IMR-90 (cell line): ENCODE measurements at regions not wholly inside any gene's neighbourhood (a gene's known extent, or its start where the extent isn't known, plus 50 kb on each side); places are given as distances from the start of the nearest gene placed in this dataset.

ENCODE experiments used
- ATAC-seq: fragments of 200-7000 bp; cut with Tn5 transposase; 2 replicates; pipeline ENCODE4 v1.9.1; 2020; ENCODE audit warnings: low read depth, mild to moderate bottlenecking, moderate library complexity
- BruUV-seq: library from RNA; stranded (reverse); fragments of 400-500 nt; replicated peaks from 2 replicates; lab custom pipeline; 2021; lab: Mats Ljungman, UMichigan
- CTCF ChIA-PET: fragments of 300-600 bp; formaldehyde crosslinking; extraction: SDS; loops from one replicate; lab custom pipeline; 2021; ENCODE audit warnings: antibody characterized with exemption; lab: Yijun Ruan, JAX
- POLR2A ChIA-PET: fragments of 300-600 bp; sonication (Branson Sonifier 250); formaldehyde crosslinking; loops from one replicate; lab custom pipeline; 2022; ENCODE audit warnings: antibody characterized with exemption; ENCODE audit not compliant: unreplicated experiment; lab: Charles Lee
- DNase-seq: peaks from one replicate; pipeline ENCODE4 v3.0.0; 2013
- H2AFZ ChIP-seq: replicated peaks from 2 replicates; pipeline ENCODE3; 2013; ENCODE audit warnings: low read length, mild to moderate bottlenecking; ENCODE audit not compliant: poor library complexity
- H2AK5ac ChIP-seq: 2 replicates; pipeline ENCODE4 v1.6.1; 2013; ENCODE audit warnings: low read depth, low read length, inconsistent platforms
- H2AK9ac ChIP-seq: replicated peaks from 2 replicates; pipeline ENCODE3; 2013; ENCODE audit warnings: mild to moderate bottlenecking, low read depth, low read length, moderate library complexity; ENCODE audit not compliant: poor library complexity
- H2BK120ac ChIP-seq: 2 replicates; pipeline ENCODE4 v1.6.1; 2013; ENCODE audit warnings: low read depth, low read length, inconsistent platforms
- H2BK15ac ChIP-seq: 3 replicates; pipeline ENCODE4 v1.6.1; 2013; ENCODE audit warnings: low read depth, low read length, inconsistent platforms
- H2BK20ac ChIP-seq: 2 replicates; pipeline ENCODE4 v1.6.1; 2013; ENCODE audit warnings: low read depth, mild to moderate bottlenecking, inconsistent platforms, low read length, moderate library complexity
- H2BK5ac ChIP-seq: 2 replicates; pipeline ENCODE4 v1.6.1; 2013; ENCODE audit warnings: mild to moderate bottlenecking, low read depth, low read length, inconsistent platforms; ENCODE audit not compliant: poor library complexity, severe bottlenecking
- H3K14ac ChIP-seq: replicated peaks from 2 replicates; pipeline ENCODE4 v1.6.1; 2013; ENCODE audit warnings: low read depth, low read length, inconsistent platforms
- H3K18ac ChIP-seq: 2 replicates; pipeline ENCODE4 v1.6.1; 2013; ENCODE audit warnings: low read depth, low read length, control low read depth
- H3K23ac ChIP-seq: 2 replicates; pipeline ENCODE4 v1.6.1; 2013; ENCODE audit warnings: low read depth, low read length, inconsistent platforms
- H3K27ac ChIP-seq: 2 replicates; pipeline ENCODE4 v1.5.1; 2013; ENCODE audit warnings: mild to moderate bottlenecking, control low read depth, low read length; ENCODE audit not compliant: insufficient read depth
- H3K27me3 ChIP-seq: 2 replicates; pipeline ENCODE4 v1.6.1; 2013; ENCODE audit warnings: low read length; ENCODE audit not compliant: control insufficient read depth, insufficient read depth
- H3K36me3 ChIP-seq: 2 replicates; pipeline ENCODE4 v1.6.1; 2013; ENCODE audit warnings: low read length, mixed read lengths; ENCODE audit not compliant: control insufficient read depth, insufficient read depth
- H3K4ac ChIP-seq: 2 replicates; pipeline ENCODE4 v1.6.1; 2013; ENCODE audit warnings: low read depth, low read length, inconsistent platforms
- H3K4me1 ChIP-seq: 2 replicates; pipeline ENCODE4 v1.6.1; 2013; ENCODE audit warnings: low read length, mixed read lengths; ENCODE audit not compliant: control insufficient read depth, insufficient read depth
- H3K4me2 ChIP-seq: 2 replicates; pipeline ENCODE4 v1.6.1; 2013; ENCODE audit warnings: low read depth, mild to moderate bottlenecking, control low read depth, low read length, moderate library complexity
- H3K4me3 ChIP-seq: 2 replicates; pipeline ENCODE4 v1.5.1; 2013; ENCODE audit warnings: low read depth, mild to moderate bottlenecking, control low read depth, low read length, moderate library complexity; ENCODE audit not compliant: insufficient read depth
- H3K56ac ChIP-seq: 2 replicates; pipeline ENCODE4 v1.6.1; 2013; ENCODE audit warnings: low read length, inconsistent platforms; ENCODE audit not compliant: insufficient read depth; ENCODE audit errors: extremely low read depth
- H3K79me1 ChIP-seq, 2 experiments: 2 replicates each; pipeline ENCODE4 v1.6.1; 2013; ENCODE audit warnings: low read length in 2 of 2, inconsistent platforms in 1 of 2, low read depth in 1 of 2
- H3K9ac ChIP-seq: 2 replicates; pipeline ENCODE4 v1.6.1; 2013; ENCODE audit warnings: low read depth, low read length, control low read depth
- H3K9me1 ChIP-seq: 2 replicates; pipeline ENCODE4 v1.6.1; 2013; ENCODE audit warnings: low read length, inconsistent platforms; ENCODE audit not compliant: insufficient read depth
- H3K9me3 ChIP-seq: 2 replicates; pipeline ENCODE4 v1.6.1; 2013; ENCODE audit warnings: low read length; ENCODE audit not compliant: control insufficient read depth, insufficient read depth
- H4K20me1 ChIP-seq: 2 replicates; pipeline ENCODE4 v1.6.1; 2013; ENCODE audit warnings: low read length, inconsistent platforms; ENCODE audit not compliant: insufficient read depth
- H4K5ac ChIP-seq: 2 replicates; pipeline ENCODE4 v1.6.1; 2013; ENCODE audit warnings: mild to moderate bottlenecking, low read depth, low read length, control low read depth
- H4K8ac ChIP-seq, 2 experiments: 2 replicates each; pipeline ENCODE4 v1.6.1; 2013; ENCODE audit warnings: low read depth in 2 of 2, low read length in 2 of 2, control low read depth in 1 of 2, inconsistent platforms in 1 of 2
- H4K91ac ChIP-seq: 2 replicates; pipeline ENCODE4 v1.6.1; 2013; ENCODE audit warnings: low read depth, low read length, inconsistent platforms; ENCODE audit not compliant: insufficient read depth
- BHLHE40 ChIP-seq: fragments of 150-350 bp; IDR thresholded peaks from 2 replicates; pipeline ENCODE4 v1.6.1; 2016; ENCODE audit warnings: mild to moderate bottlenecking, low read depth, low read length
- CHD1 ChIP-seq: IDR thresholded peaks from 2 replicates; pipeline ENCODE4 v1.6.1; 2012; ENCODE audit warnings: low read depth, low read length, improper control_type of control experiment
- MXI1 ChIP-seq: IDR thresholded peaks from 2 replicates; pipeline ENCODE4 v1.6.1; 2012; ENCODE audit warnings: low read depth, mild to moderate bottlenecking, low read length, moderate library complexity, borderline replicate concordance
- WGBS, 2 experiments: methylation state at CpG; one replicate each; pipeline versions ENCODE4 v1.1.5 to v1.1.7; 2013; ENCODE audit warnings: missing lambda C conversion rate in 2 of 2; ENCODE audit not compliant: insufficient read length in 1 of 2; ENCODE audit errors: extremely low coverage in 2 of 2; 5-methylcytosine and 5-hydroxymethylcytosine counted together
- dilution Hi-C: fragments of 300-500 bp; cut with HindIII; formaldehyde crosslinking; loops from one replicate; pipeline ENCODE4 v1.14.3; 2018; ENCODE audit warnings: low sequenced_read_pairs; ENCODE audit not compliant: unreplicated experiment
- in situ Hi-C: fragments of 300-500 bp; cut with MboI; formaldehyde crosslinking; loops from 3 replicates; pipeline ENCODE4 v1.14.3; 2019; ENCODE audit warnings: low sequenced_read_pairs, inconsistent platforms, mixed read lengths
- intact Hi-C: fragments of 100-400 bp; cut with micrococcal nuclease; formaldehyde crosslinking; loops from 2 replicates; pipeline ENCODE4 v1.10.0; 2022

- Histone ChIP-seq H4K5ac (no peak overlapping the region), H2AFZ (no peak overlapping the region), H3K4me1 (no peaks in the 10 kb centered on the region), H2BK120ac (no peak overlapping the region), H3K4me3 (no peak overlapping the region), H3K9me1 (no peaks in the 10 kb centered on the region), H3K79me1 (no peaks in the 10 kb centered on the region), H4K20me1 (no peaks in the 10 kb centered on the region), H3K14ac (no peak overlapping the region), H3K23ac (no peak overlapping the region), H3K27ac (no peak overlapping the region), H3K4ac (no peak overlapping the region), H3K18ac (no peak overlapping the region), H2AK9ac (no peak overlapping the region), H4K91ac (no peak overlapping the region), H2BK5ac (no peak overlapping the region), H3K9me3 (no peaks in the 10 kb centered on the region), H3K27me3 (no peaks in the 10 kb centered on the region), H3K9ac (no peak overlapping the region), H3K36me3 (no peaks in the 10 kb centered on the region), H3K56ac (no peak overlapping the region), H4K8ac (no peak overlapping the region), H2BK20ac (no peak overlapping the region), H2AK5ac (no peak overlapping the region), H2BK15ac (no peak overlapping the region), H3K4me2 (no peak overlapping the region)
- ChIA-PET CTCF (no interaction called here), POLR2A (no interaction called here)
- no peak for DNase-seq
- in situ Hi-C loops: no loop called here
- dilution Hi-C loops: no loop called here
- no CpG with 5 or more reads among the region's 3 CpGs for WGBS, 2 experiments
- TF ChIP-seq BHLHE40 (no peak), MXI1 (no peak), CHD1 (no peak)
- no TSS peak for BruUV-seq
- ATAC-seq: no peak
- intact Hi-C loops: loop anchor here (10.0 kb wide), 1 partner anchor 794 kb away; the partner anchor contains the start of gene TENT5A
Observed at GRCh38 chr6:80961166-80961565, 791.3 kb downstream of the TENT5A start.
